B cell (primary cell): ENCODE measurements at regions not wholly inside any gene's neighbourhood (a gene's known extent, or its start where the extent isn't known, plus 50 kb on each side); places are given as distances from the start of the nearest gene placed in this dataset.

Experiments
- ATAC-seq: fragments of 200-7000 bp; cut with Tn5 transposase; one replicate; pipeline ENCODE4 v1.10.0; 2021; ENCODE audit warnings: low read depth, mild to moderate bottlenecking, moderate number of reproducible peaks, moderate library complexity
- CTCF ChIA-PET: fragments of 350-600 bp; sonication (Branson Sonifier 250); formaldehyde crosslinking; loops from one replicate; lab custom pipeline; 2021; ENCODE audit warnings: antibody characterized with exemption, inconsistent platforms; lab: Charles Lee
- POLR2A ChIA-PET: fragments of 350-600 bp; sonication (Branson Sonifier 250); formaldehyde crosslinking; loops from one replicate; lab custom pipeline; 2021; ENCODE audit warnings: antibody characterized with exemption; lab: Charles Lee
- DNase-seq: peaks from one replicate; pipeline ENCODE4 v3.0.0; 2013
- H2AFZ ChIP-seq: 2 replicates; pipeline ENCODE4 v1.6.1; 2012; ENCODE audit warnings: mild to moderate bottlenecking, low read depth, low read length; ENCODE audit not compliant: insufficient read depth, poor library complexity, severe bottlenecking
- H3K27ac ChIP-seq, 2 donors: 1 replicate in 1 of 2; 2 replicates in 1 of 2; pipeline ENCODE4 v1.5.1; 2012 to 2013; ENCODE audit warnings: low read length in 2 of 2, mild to moderate bottlenecking in 2 of 2, moderate library complexity in 1 of 2
- H3K27me3 ChIP-seq, 4 experiments: fragments of 200-600 bp in 1 of 4; sonication (generic) in 1 of 4; replicated peaks in 1 of 4; 1 replicate in 2 of 4; 2 replicates in 2 of 4; pipeline versions ENCODE4 v1.6.1 to v1.7.0; 2013 to 2016; ENCODE audit warnings: low read length in 3 of 4, mild to moderate bottlenecking in 2 of 4, mixed read lengths in 1 of 4, moderate library complexity in 1 of 4; ENCODE audit not compliant: insufficient read depth in 4 of 4, control insufficient read depth in 3 of 4; ENCODE audit errors: control extremely low read depth in 1 of 4
- H3K36me3 ChIP-seq, 2 experiments: replicated peaks in 1 of 2; 1 replicate in 1 of 2; 2 replicates in 1 of 2; pipeline versions ENCODE4 v1.6.1 to v1.7.1; 2013; ENCODE audit warnings: low read length in 1 of 2; ENCODE audit not compliant: insufficient read depth in 2 of 2, control insufficient read depth in 1 of 2; ENCODE audit errors: control extremely low read depth in 1 of 2, extremely low read depth in 1 of 2
- H3K4me1 ChIP-seq, 2 donors: fragments of 200-600 bp in 1 of 2; sonication (generic) in 1 of 2; 1 replicate in 1 of 2; 2 replicates in 1 of 2; pipeline versions ENCODE4 v1.5.1 to v1.6.1; 2013 to 2017; ENCODE audit warnings: low read length in 2 of 2; ENCODE audit not compliant: control insufficient read depth in 2 of 2, insufficient read depth in 2 of 2
- H3K4me2 ChIP-seq: replicated peaks from 2 replicates; pipeline ENCODE3; 2012; ENCODE audit warnings: mild to moderate bottlenecking, low read depth, low read length; ENCODE audit not compliant: poor library complexity, severe bottlenecking
- H3K4me3 ChIP-seq, 5 experiments: fragments of 200-600 bp in 1 of 5; sonication (generic) in 1 of 5; 1 replicate in 3 of 5; 2 replicates in 2 of 5; pipeline versions ENCODE4 v1.5.1 to v1.7.0; 2011 to 2016; ENCODE audit warnings: low read length in 4 of 5, mild to moderate bottlenecking in 4 of 5, low read depth in 2 of 5, control low read depth in 1 of 5, moderate library complexity in 1 of 5; ENCODE audit not compliant: insufficient read depth in 1 of 5; ENCODE audit errors: control extremely low read depth in 1 of 5, extremely low read depth in 1 of 5
- H3K79me2 ChIP-seq: fragments of 200-600 bp; sonication (generic); one replicate; pipeline ENCODE4 v1.6.0; 2016; ENCODE audit warnings: low read length; ENCODE audit not compliant: control insufficient read depth, insufficient read depth
- H3K9ac ChIP-seq: fragments of 200-600 bp; sonication (generic); 2 replicates; pipeline ENCODE4 v1.6.1; 2017; ENCODE audit warnings: mild to moderate bottlenecking, low read length, moderate library complexity
- H3K9me3 ChIP-seq, 3 donors: one replicate each; pipeline versions ENCODE4 v1.6.1 to v1.7.1; 2013; ENCODE audit warnings: low read length in 2 of 3; ENCODE audit not compliant: control insufficient read depth in 2 of 3, insufficient read depth in 1 of 3; ENCODE audit errors: control extremely low read depth in 1 of 3
- H4K20me1 ChIP-seq: 2 replicates; pipeline ENCODE4 v1.6.0; 2012; ENCODE audit warnings: mild to moderate bottlenecking, low read length; ENCODE audit not compliant: insufficient read depth, control insufficient read depth, poor library complexity, severe bottlenecking
- H3K27ac Mint-ChIP-seq: one replicate; pipeline ENCODE4 v1.8.0; 2021; ENCODE audit warnings: mixed read lengths
- H3K27me3 Mint-ChIP-seq: one replicate; pipeline ENCODE4 v1.8.0; 2021; ENCODE audit warnings: mixed read lengths
- H3K4me1 Mint-ChIP-seq: one replicate; pipeline ENCODE4 v1.8.0; 2021; ENCODE audit warnings: mixed read lengths
- H3K4me3 Mint-ChIP-seq: one replicate; pipeline ENCODE4 v1.8.0; 2021; ENCODE audit warnings: mixed read lengths
- H3K9me3 Mint-ChIP-seq: one replicate; pipeline ENCODE4 v1.8.0; 2022; ENCODE audit warnings: mixed read lengths; ENCODE audit not compliant: insufficient read depth
- EZH2 ChIP-seq: IDR thresholded peaks from 2 replicates; pipeline ENCODE4 v1.6.1; 2012; ENCODE audit warnings: borderline replicate concordance, low read depth, mild to moderate bottlenecking, moderate library complexity, low read length; ENCODE audit not compliant: insufficient read depth, poor library complexity, severe bottlenecking
- WGBS: methylation state at CpG from one replicate; pipeline ENCODE4 v1.1.5; 2013; ENCODE audit warnings: missing lambda C conversion rate; ENCODE audit not compliant: insufficient coverage; 5-methylcytosine and 5-hydroxymethylcytosine counted together
- intact Hi-C: fragments of 100-400 bp; cut with micrococcal nuclease; formaldehyde crosslinking; loops from one replicate; pipeline ENCODE4 v1.10.0; 2022
- TF ChIP-seq, protein P1 (sequence below): fragments of 200-600 bp; IDR thresholded peaks from one replicate; pipeline ENCODE4 v1.8.0; 2022; ENCODE audit warnings: antibody characterized with exemption, mild to moderate bottlenecking

DNA sequence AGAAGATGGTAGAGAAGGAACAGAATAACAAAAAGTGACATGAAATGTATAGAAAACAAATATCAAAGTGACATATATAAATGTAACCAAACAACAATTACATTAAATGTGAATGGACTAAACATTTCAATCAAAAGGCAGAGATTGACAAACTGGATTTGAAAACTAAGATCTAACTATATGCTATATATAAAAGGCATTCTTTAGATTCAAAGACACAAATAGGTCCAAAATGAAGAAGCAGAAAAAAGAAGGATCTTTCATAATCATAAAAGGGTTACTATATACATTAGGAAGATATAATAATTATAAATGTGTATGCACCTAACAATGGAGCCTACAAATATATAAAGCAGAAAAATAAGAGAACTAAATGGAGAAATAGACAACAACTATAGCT lies 183.7 kb downstream of the METTL4 start:
- Histone ChIP-seq H2AFZ (no peak overlapping the region), H3K27ac (no peak overlapping the region), H3K9ac (no peak overlapping the region), H3K4me1 (no peaks in the 10 kb centered on the region), H4K20me1 (no peaks in the 10 kb centered on the region), H3K79me2 (no peaks in the 10 kb centered on the region), H3K4me2 (no peak overlapping the region), H3K4me3 (no peak overlapping the region), H3K36me3 (no peaks in the 10 kb centered on the region), H3K9me3 (peaks cover 0 to 4% (median 0%) of the 10 kb centered on the region in 3 donors), H3K27me3 (no peaks in the 10 kb centered on the region)
- ATAC-seq (no peak), DNase-seq (no peak)
- POLR2A ChIA-PET, result no interaction called here
- H3K9me3 Mint-ChIP-seq, result no peaks in the 10 kb centered on the region
- TF ChIP-seq, protein P1, sequence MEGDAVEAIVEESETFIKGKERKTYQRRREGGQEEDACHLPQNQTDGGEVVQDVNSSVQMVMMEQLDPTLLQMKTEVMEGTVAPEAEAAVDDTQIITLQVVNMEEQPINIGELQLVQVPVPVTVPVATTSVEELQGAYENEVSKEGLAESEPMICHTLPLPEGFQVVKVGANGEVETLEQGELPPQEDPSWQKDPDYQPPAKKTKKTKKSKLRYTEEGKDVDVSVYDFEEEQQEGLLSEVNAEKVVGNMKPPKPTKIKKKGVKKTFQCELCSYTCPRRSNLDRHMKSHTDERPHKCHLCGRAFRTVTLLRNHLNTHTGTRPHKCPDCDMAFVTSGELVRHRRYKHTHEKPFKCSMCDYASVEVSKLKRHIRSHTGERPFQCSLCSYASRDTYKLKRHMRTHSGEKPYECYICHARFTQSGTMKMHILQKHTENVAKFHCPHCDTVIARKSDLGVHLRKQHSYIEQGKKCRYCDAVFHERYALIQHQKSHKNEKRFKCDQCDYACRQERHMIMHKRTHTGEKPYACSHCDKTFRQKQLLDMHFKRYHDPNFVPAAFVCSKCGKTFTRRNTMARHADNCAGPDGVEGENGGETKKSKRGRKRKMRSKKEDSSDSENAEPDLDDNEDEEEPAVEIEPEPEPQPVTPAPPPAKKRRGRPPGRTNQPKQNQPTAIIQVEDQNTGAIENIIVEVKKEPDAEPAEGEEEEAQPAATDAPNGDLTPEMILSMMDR, result no peak
- no peak for TF ChIP-seq EZH2
- no peak overlapping the region for H3K4me3 Mint-ChIP-seq
- H3K27me3 Mint-ChIP-seq, result peaks cover 8% of the 10 kb centered on the region
- intact Hi-C loops, result no loop called here
- H3K4me1 Mint-ChIP-seq, result no peaks in the 10 kb centered on the region
- CTCF ChIA-PET, result interaction anchor here (0.6 kb wide), 1 partner anchor 13 kb away, joined by 4 read pairs; no protein-coding TSS in a partner anchor
- H3K27ac Mint-ChIP-seq, result no peak overlapping the region

DNA sequence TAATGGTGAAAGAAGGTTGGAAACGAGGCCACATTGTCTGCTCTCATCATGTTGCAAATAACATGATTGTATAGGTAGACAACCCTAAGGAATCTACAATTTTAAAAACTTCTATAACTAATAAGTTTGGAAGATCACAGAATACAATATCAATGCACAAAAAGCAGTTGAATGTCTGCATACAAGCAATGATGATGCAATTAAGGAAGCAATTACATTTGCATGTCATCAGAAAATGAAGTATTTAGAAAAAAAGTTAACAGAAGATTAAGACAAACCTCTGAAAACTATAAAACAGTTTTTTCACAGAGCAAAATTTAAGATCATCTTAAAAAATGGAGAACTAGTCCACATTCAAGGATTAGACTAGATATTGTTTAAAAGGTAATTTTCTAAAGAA lies 181.1 kb downstream of the METTL4 start:
- no CpG with 5 or more reads among the region's 1 CpG for WGBS
- H3K27me3 Mint-ChIP-seq, result peaks cover 15% of the 10 kb centered on the region
- no peaks in the 10 kb centered on the region for H4K20me1 ChIP-seq
- H3K9ac ChIP-seq, result no peak overlapping the region
- ChIA-PET POLR2A (no interaction called here), CTCF (no interaction called here)
- no peaks in the 10 kb centered on the region for H3K4me1 ChIP-seq
- H3K4me3 Mint-ChIP-seq, result no peak overlapping the region
- TF ChIP-seq, protein P1, result no peak
- no peak for TF ChIP-seq EZH2
- H2AFZ ChIP-seq, result no peak overlapping the region
- no peak overlapping the region for H3K27ac Mint-ChIP-seq
- H3K27me3 ChIP-seq, result no peaks in the 10 kb centered on the region
- H3K4me3 ChIP-seq, result no peak overlapping the region
- ATAC-seq (no peak), DNase-seq (no peak)
- no peaks in the 10 kb centered on the region for H3K36me3 ChIP-seq
- H3K9me3 ChIP-seq, result peaks cover 0 to 4% (median 0%) of the 10 kb centered on the region in 3 donors
- H3K4me2 ChIP-seq, result no peak overlapping the region
- intact Hi-C loops, result no loop called here
- no peak overlapping the region for H3K27ac ChIP-seq
- no peaks in the 10 kb centered on the region for H3K79me2 ChIP-seq
- no peaks in the 10 kb centered on the region for H3K4me1 Mint-ChIP-seq
- no peaks in the 10 kb centered on the region for H3K9me3 Mint-ChIP-seq
